Vagina (tissue), 2 donors: ENCODE measurements at regions not wholly inside any gene's neighbourhood (a gene's known extent, or its start where the extent isn't known, plus 50 kb on each side); places are given as distances from the start of the nearest gene placed in this dataset.

Source experiments
- CTCF ChIP-seq, 3 experiments: fragments of 450-650 bp in 2 of 3; fragments of 200-600 bp in 1 of 3; sonication (generic) in 1 of 3; IDR thresholded peaks; one replicate each; pipeline ENCODE4 v1.5.1; 2017 to 2019; ENCODE audit warnings: antibody characterized with exemption in 3 of 3, mild to moderate bottlenecking in 2 of 3, moderate library complexity in 2 of 3
- POLR2A ChIP-seq, 2 donors: fragments of 450-650 bp; IDR thresholded peaks; one replicate each; pipeline ENCODE4 v1.6.1; 2017; ENCODE audit warnings: antibody characterized with exemption in 2 of 2, mild to moderate bottlenecking in 2 of 2, moderate library complexity in 2 of 2

DNA sequence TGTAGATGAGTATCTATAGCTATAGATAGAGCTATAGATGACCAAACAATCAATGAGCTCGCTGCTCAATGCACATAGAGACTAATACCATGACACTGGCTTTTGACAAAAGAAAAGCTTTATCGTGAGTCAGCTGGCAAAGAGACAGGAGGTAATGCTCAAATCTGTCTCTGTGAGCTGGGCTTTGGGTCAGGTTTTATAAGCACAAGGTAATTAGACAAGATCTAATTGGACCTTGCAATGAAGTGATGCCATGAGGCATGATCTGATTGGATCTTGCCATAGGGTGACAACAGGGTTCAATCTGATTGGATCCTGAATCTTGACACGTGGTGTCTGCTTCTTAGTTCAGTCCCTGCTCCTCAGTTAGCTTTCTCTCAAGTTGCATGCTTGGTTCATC, 180.7 kb upstream of the MXRA5 start:
- TF ChIP-seq POLR2A (IDR thresholded peaks at IDR 0.05) (no peak), CTCF (IDR thresholded peaks at IDR 0.05) (no peak)
